NCI-H146 treated with DMSO at 0.1 percent for 48 hours (cell line): ENCODE measurements at regions not wholly inside any gene's neighbourhood (a gene's known extent, or its start where the extent isn't known, plus 50 kb on each side); places are given as distances from the start of the nearest gene placed in this dataset.
"Not testable (repeated sequence)": the region's sequence is repeated elsewhere in the genome, so short reads cannot be mapped to it uniquely, and the experiment has no call there.

Experiments
- DNase-seq: peaks from one replicate; lab custom pipeline; 2025; ENCODE audit not compliant: unreplicated experiment; lab: John Stamatoyannopoulos, UW

GRCh38 chr10:4639960-4640359 is 186.0 kb upstream of the AKR1E2 start:
- no peak for DNase-seq

DNA sequence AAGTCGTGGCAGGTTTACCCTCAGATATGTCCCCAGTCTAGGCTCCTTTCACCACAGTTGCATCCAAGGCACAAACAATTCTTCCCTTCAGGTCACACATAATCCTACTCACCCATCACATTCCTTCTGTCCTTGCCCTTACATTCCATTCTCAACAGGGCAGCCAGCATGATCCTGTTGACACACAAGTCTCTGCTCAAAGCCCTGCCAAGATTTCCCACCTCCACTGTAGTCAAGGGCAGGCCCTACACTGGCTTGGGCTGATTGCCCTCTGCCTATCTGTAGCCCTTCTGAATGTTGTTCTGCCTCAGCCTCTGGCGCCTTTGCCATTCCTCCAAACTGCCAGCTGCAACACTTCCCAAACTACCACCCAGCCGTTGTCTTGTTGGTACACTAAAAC is 187.9 kb upstream of the AKR1E2 start:
- no peak for DNase-seq

DNA sequence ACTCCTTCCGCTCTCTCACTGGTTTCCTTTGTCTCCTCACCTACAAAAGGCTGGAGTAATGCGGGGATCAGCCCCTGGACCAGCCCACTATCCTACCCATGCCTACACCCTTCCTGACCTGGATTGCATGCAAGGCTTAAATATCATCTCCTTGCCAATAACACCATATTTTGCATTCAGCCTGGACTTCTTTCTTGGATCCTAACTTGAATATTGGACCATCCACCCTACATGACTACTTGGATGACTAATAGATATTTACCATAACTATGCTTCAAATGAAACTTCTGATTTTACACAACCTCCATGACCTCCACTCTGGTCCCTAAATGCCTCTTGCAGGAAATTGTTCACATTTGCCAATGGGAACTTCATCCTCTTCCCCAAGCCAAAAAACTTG is 188.3 kb upstream of the AKR1E2 start:
- no peak for DNase-seq

GRCh38 chr10:4635883-4636282 is 190.1 kb upstream of the AKR1E2 start:
- DNase-seq, result no peak

GRCh38 chr10:4635388-4635787 is 190.6 kb upstream of the AKR1E2 start:
- DNase-seq, result no peak

- no peak for DNase-seq
Measured at GRCh38 chr10:4633776-4634175, 192.2 kb upstream of the AKR1E2 start.

GRCh38 chr10:4633186-4633585 is 192.8 kb upstream of the AKR1E2 start:
- no peak for DNase-seq

GRCh38 chr10:4632757-4633156 is 193.2 kb upstream of the AKR1E2 start:
- DNase-seq, result no peak

- DNase-seq, result no peak
Measured at GRCh38 chr10:4626919-4627318, 199.1 kb upstream of the AKR1E2 start.

DNA sequence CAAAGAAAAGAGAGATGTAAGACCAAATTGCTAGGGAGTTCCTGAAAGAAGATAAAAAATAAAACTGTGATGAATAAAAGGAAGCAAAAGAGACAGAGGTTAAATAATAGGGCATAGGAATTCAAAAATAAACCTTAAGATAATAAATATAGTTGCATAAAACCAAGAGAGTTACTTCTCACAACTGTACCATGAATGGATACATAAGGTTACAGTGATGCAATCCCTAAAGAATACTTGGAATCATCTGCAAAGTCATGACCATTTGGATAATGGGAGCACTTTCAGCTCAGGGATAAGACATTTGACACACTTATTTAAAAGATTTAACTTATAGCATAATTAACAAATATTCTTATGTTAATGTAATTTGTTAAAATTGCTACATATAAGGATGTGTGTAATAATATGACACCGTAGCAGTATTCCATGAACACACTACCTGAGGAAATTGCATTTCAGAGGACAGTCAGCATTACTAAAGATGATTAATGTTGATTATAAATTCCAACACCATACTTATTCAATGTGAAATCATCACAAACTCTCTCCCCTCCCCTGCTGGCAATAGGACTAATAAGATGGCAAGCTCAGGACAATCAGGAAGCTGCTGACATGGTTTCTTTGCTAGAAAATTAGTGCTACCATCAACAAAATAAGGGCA is 202.1 kb upstream of the AKR1E2 start:
- DNase-seq, result no peak

DNA sequence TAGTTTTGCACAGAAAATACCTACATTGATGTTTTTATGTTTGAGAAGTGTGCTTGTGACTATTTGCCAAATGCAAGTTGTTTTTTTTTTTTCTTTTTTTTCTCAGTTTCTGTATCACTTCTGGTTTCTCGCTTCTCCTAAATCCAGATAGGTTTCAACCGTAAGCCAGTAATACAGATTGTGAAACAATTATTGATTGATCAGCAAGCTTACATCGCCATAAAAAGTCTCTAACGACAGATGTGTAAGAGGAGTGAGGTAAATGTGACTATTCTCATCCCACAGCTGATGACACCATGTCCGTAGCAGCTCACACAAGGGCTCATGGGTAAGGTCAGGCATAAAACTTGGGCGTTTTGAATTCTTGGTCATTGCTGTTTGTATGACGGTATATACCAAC is 202.8 kb upstream of the AKR1E2 start:
- no peak for DNase-seq

DNA sequence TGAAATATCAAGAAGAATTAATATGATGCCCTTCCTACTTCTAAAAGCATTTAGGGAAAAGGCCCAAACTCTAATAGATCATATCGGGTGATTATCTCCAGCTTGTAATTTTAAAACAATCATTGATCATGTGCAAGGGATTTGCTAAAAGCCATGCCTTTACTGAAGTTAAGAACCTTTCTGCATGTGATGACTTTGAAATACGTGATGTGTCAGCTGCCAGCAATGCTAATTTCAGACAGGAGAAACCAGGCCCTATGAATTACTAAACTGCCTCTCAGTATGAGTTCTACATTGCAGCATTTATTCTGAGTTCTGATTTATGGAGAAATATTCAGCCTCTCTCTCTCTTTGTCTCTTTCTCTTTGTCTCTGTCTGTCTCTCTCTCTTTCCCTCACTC is 203.6 kb upstream of the AKR1E2 start:
- DNase-seq, result no peak

GRCh38 chr10:4617589-4617988 is 208.4 kb upstream of the AKR1E2 start:
- DNase-seq, result no peak

- DNase-seq, result no peak
Measured at GRCh38 chr10:4615042-4615441, 211.0 kb upstream of the AKR1E2 start.

DNA sequence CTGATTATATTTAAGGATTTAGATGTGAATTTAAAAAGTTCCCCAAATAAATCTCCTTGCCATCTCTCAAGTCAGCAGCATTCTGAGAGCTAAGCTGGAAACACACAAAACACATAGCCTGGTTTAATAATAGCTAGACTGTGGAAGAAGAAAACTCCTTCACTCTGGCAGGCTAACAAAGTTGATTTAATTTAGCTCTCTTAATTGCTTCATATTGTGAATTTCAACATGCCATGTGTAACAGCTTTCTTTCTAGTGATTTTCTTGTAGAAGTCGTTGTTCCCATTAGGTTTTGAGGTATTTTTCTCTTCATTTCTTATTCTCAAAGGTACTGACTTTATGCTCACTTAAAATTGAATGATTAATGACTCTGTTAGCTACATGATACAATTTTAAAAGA is 216.8 kb upstream of the AKR1E2 start:
- no peak for DNase-seq

- DNase-seq, result no peak
Measured at GRCh38 chr10:4607681-4608080, 218.3 kb upstream of the AKR1E2 start.

DNA sequence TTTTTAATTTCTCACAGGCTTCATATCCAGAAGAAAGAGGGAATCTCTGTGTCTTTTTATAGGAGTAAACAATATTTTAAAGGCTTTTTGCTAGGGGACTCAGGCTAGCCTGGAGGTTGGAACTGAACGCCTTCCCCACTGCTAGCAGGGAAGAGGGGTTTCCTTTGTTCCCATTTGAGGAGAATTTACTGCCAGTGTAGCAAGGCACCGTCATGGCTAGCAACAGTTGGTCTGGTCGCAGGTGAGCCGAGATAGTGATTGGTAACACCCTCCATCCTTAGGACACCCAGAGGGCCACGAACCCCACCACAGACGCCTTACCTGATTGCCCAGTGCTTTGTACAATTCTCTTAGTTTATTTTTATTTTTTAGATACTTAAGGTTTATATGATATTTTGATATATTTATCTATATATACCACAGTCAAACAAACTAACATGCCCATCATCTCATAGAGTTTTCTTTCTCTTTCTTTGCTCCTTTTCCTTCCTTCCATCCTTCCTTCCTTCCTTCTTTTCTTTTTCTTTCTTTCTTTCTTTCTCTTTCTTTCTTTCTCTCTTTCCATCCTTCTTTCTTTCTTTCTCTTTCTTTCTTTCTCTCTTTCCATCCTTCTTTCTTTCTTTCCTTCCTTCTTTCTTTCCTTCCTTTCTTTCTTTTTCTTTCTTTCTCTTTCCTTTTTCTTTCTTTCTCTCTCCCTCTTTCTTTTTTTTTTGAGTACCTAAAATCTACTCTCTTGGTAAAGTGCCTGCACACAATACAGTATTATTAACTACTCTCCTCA is 219.0 kb upstream of the AKR1E2 start:
- DNase-seq, result no peak

GRCh38 chr10:4602764-4603491 is 223.1 kb upstream of the AKR1E2 start:
- DNase-seq, result no peak

GRCh38 chr10:4599471-4599870 is 226.5 kb upstream of the AKR1E2 start:
- no peak for DNase-seq

DNA sequence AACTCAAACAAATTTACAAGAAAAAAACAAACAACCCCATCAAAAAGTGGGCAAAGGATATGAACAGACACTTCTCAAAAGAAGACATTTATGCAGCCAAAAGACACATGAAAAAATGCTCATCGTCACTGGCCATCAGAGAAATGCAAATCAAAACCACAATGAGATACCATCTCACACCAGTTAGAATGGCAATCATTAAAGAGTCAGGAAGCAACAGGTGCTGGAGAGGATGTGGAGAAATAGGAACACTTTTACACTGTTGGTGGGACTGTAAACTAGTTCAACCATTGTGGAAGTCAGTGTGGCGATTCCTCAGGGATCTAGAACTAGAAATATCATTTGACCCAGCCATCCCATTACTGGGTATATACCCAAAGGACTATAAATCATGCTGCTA is 228.1 kb upstream of the AKR1E2 start:
- DNase-seq, result not testable (repeated sequence)

- no peak for DNase-seq
Measured at GRCh38 chr10:4596951-4597350, 229.1 kb upstream of the AKR1E2 start.

DNA sequence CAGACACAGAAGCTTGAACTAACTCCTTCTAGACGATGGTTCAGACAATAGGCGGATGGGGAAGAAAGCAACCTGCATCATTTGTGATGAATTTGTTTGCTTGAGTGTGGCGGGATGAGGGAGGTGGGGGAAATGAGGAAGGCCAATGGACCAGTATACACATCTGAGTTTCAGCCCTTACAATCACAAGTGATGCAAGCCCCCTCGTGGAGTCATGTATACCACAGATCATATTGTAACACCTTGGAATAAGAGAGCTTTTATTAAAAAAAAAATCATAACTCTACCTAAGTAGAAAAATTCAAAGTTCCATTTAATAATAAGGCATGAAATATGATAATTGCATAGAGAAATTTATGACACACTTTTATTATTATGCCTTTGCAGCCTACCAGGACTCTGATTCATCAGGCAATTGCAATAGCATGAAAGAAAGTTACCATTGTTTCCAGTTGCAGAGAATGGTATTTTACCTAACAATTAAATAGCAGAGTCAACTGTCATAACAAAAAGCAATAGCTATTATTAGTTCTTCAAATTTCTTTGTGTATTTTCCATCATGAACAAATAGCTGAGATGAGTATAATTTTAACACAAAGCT is 230.2 kb upstream of the AKR1E2 start:
- DNase-seq, result no peak
